ENCODE measurements at regions not wholly inside any gene's neighbourhood (a gene's known extent, or its start where the extent isn't known, plus 50 kb on each side); places are given as distances from the start of the nearest gene placed in this dataset.

GRCh38 chr18:52087140-52087539 lies 252.9 kb upstream of the DCC start:
- no peak overlapping the region for H3K4me3 ChIP-seq (replicated peaks in 1 of 3; ENCODE audit: low read depth in 2 of 3, low read length in 3 of 3)
- H3K4me1 ChIP-seq (ENCODE audit: control insufficient read depth in 1 of 2, insufficient read depth in 2 of 2, low read length in 2 of 2): no peaks in the 10 kb centered on the region
- no peak for TF ChIP-seq CTCF (IDR thresholded peaks at IDR 0.05)
- no peaks in the 10 kb centered on the region for H3K36me3 ChIP-seq (replicated peaks in 1 of 2; ENCODE audit: control insufficient read depth in 1 of 2, insufficient read depth in 2 of 2, low read length in 2 of 2)
- H3K9me3 Mint-ChIP-seq: peaks cover 0 to 3% (median 0%) of the 10 kb centered on the region in 7 donors
- no peak for DNase-seq
- intact Hi-C loops (cut with micrococcal nuclease): no loop called here
- no peak overlapping the region for H3K9ac ChIP-seq (ENCODE audit: insufficient read depth, low read length, poor library complexity, severe bottlenecking)
- H3K36me3 Mint-ChIP-seq: no peaks in the 10 kb centered on the region
- H4K20me1 ChIP-seq (ENCODE audit: insufficient read depth, low read length): no peaks in the 10 kb centered on the region
- H2AFZ ChIP-seq (ENCODE audit: insufficient read depth, low read depth, low read length, poor library complexity, severe bottlenecking): no peak overlapping the region
- H3K79me2 ChIP-seq (ENCODE audit: insufficient read depth, low read length): no peaks in the 10 kb centered on the region
- H3K4me2 ChIP-seq (replicated peaks; ENCODE audit: extremely low read depth, low read length, poor library complexity, severe bottlenecking): no peak overlapping the region
- H3K9me3 ChIP-seq (replicated peaks in 1 of 2; ENCODE audit: control insufficient read depth in 1 of 2, insufficient read depth in 1 of 2, low read length in 2 of 2): peaks cover 0 to 3% of the 10 kb centered on the region in 2 donors
- H3K27ac ChIP-seq (ENCODE audit: low read depth in 1 of 2, low read length in 2 of 2): no peak overlapping the region
- H3K27me3 Mint-ChIP-seq (ENCODE audit: low read depth in 3 of 3): no peaks in the 10 kb centered on the region
- no peak overlapping the region for H3K27ac Mint-ChIP-seq
- no peaks in the 10 kb centered on the region for H3K4me1 Mint-ChIP-seq
- H3K4me3 Mint-ChIP-seq: no peak overlapping the region
- no peaks in the 10 kb centered on the region for H3K27me3 ChIP-seq (ENCODE audit: control insufficient read depth in 2 of 2, insufficient read depth in 2 of 2, low read length in 2 of 2)
- WGBS (ENCODE audit: insufficient coverage): no CpG with 5 or more reads among the region's 2 CpGs

- peaks cover 0 to 3% (median 0%) of the 10 kb centered on the region in 7 donors for H3K9me3 Mint-ChIP-seq
These were observed 250.0 kb upstream of the DCC start for GRCh38 chr18:52090005-52090404.

More at GRCh38 chr18:52090005-52090404, 250.0 kb upstream of the DCC start:
- H3K27me3 Mint-ChIP-seq (ENCODE audit: low read depth in 3 of 3): no peaks in the 10 kb centered on the region
- peaks cover 0 to 3% of the 10 kb centered on the region in 2 donors for H3K9me3 ChIP-seq (replicated peaks in 1 of 2; ENCODE audit: control insufficient read depth in 1 of 2, insufficient read depth in 1 of 2, low read length in 2 of 2)
- H3K4me2 ChIP-seq (replicated peaks; ENCODE audit: extremely low read depth, low read length, poor library complexity, severe bottlenecking): no peak overlapping the region
- no peaks in the 10 kb centered on the region for H3K36me3 Mint-ChIP-seq
- no peaks in the 10 kb centered on the region for H3K4me1 ChIP-seq (ENCODE audit: control insufficient read depth in 1 of 2, insufficient read depth in 2 of 2, low read length in 2 of 2)
- intact Hi-C loops (cut with micrococcal nuclease): no loop called here
- H3K9ac ChIP-seq (ENCODE audit: insufficient read depth, low read length, poor library complexity, severe bottlenecking): no peak overlapping the region
- no peak overlapping the region for H3K4me3 Mint-ChIP-seq
- no peak overlapping the region for H3K27ac Mint-ChIP-seq
- H3K79me2 ChIP-seq (ENCODE audit: insufficient read depth, low read length): no peaks in the 10 kb centered on the region
- no peak for DNase-seq
- no peaks in the 10 kb centered on the region for H3K36me3 ChIP-seq (replicated peaks in 1 of 2; ENCODE audit: control insufficient read depth in 1 of 2, insufficient read depth in 2 of 2, low read length in 2 of 2)
- H2AFZ ChIP-seq (ENCODE audit: insufficient read depth, low read depth, low read length, poor library complexity, severe bottlenecking): no peak overlapping the region
- H3K27ac ChIP-seq (ENCODE audit: low read depth in 1 of 2, low read length in 2 of 2): no peak overlapping the region
- H4K20me1 ChIP-seq (ENCODE audit: insufficient read depth, low read length): no peaks in the 10 kb centered on the region
- H3K4me3 ChIP-seq (replicated peaks in 1 of 3; ENCODE audit: low read depth in 2 of 3, low read length in 3 of 3): no peak overlapping the region
- no peaks in the 10 kb centered on the region for H3K27me3 ChIP-seq (ENCODE audit: control insufficient read depth in 2 of 2, insufficient read depth in 2 of 2, low read length in 2 of 2)
- no peaks in the 10 kb centered on the region for H3K4me1 Mint-ChIP-seq
- TF ChIP-seq CTCF (IDR thresholded peaks at IDR 0.05): no peak

Data from CD14-positive monocyte (primary cell).